GM23248 (cell line): ENCODE measurements at regions not wholly inside any gene's neighbourhood (a gene's known extent, or its start where the extent isn't known, plus 50 kb on each side); places are given as distances from the start of the nearest gene placed in this dataset.

Experiments used
- DNase-seq: peaks from one replicate; pipeline ENCODE4 v3.0.0-alpha.2; 2015
- H2AFZ ChIP-seq: fragments of 200-600 bp; sonication (generic); 2 replicates; pipeline ENCODE4 v1.6.1; 2016; ENCODE audit warnings: antibody characterized with exemption
- H3F3A ChIP-seq: fragments of 200-600 bp; sonication (generic); 2 replicates; pipeline ENCODE4 v1.6.1; 2016; ENCODE audit warnings: mild to moderate bottlenecking, antibody characterized with exemption, mixed run types; ENCODE audit not compliant: insufficient read depth
- H3K27ac ChIP-seq: fragments of 200-600 bp; sonication (generic); 2 replicates; pipeline ENCODE4 v1.5.1; 2016; ENCODE audit warnings: mild to moderate bottlenecking
- H3K27me3 ChIP-seq: fragments of 200-600 bp; sonication (generic); replicated peaks from 2 replicates; pipeline ENCODE4 v1.6.1; 2016; ENCODE audit warnings: mild to moderate bottlenecking; ENCODE audit not compliant: insufficient read depth
- H3K36me3 ChIP-seq: fragments of 200-600 bp; sonication (generic); 2 replicates; pipeline ENCODE4 v1.6.1; 2016; ENCODE audit warnings: low read depth, mild to moderate bottlenecking
- H3K4me1 ChIP-seq: fragments of 200-600 bp; sonication (generic); 2 replicates; pipeline ENCODE4 v1.6.1; 2016; ENCODE audit warnings: mild to moderate bottlenecking; ENCODE audit not compliant: insufficient read depth
- H3K4me2 ChIP-seq: fragments of 200-600 bp; sonication (generic); one replicate; pipeline ENCODE4 v1.6.1; 2016; ENCODE audit warnings: mild to moderate bottlenecking; ENCODE audit not compliant: unreplicated experiment
- H3K4me3 ChIP-seq: fragments of 200-600 bp; sonication (generic); 2 replicates; pipeline ENCODE4 v1.5.1; 2016; ENCODE audit warnings: mild to moderate bottlenecking
- H3K79me2 ChIP-seq: fragments of 200-600 bp; sonication (generic); 2 replicates; pipeline ENCODE4 v1.6.1; 2016; ENCODE audit warnings: mild to moderate bottlenecking; ENCODE audit not compliant: insufficient read depth
- H3K9ac ChIP-seq: fragments of 200-600 bp; sonication (generic); 2 replicates; pipeline ENCODE4 v1.6.1; 2016; ENCODE audit warnings: mild to moderate bottlenecking
- H3K9me2 ChIP-seq: fragments of 200-600 bp; sonication (generic); 2 replicates; pipeline ENCODE4 v1.6.1; 2016; ENCODE audit warnings: mixed run types, mild to moderate bottlenecking, moderate library complexity; ENCODE audit not compliant: insufficient read depth
- H3K9me3 ChIP-seq: fragments of 200-600 bp; sonication (generic); one replicate; pipeline ENCODE4 v1.6.1; 2017; ENCODE audit warnings: low read depth
- H4K20me1 ChIP-seq: fragments of 200-600 bp; sonication (generic); 2 replicates; pipeline ENCODE4 v1.6.0; 2016; ENCODE audit not compliant: insufficient read depth
- EZH2 ChIP-seq: fragments of 200-600 bp; sonication (generic); IDR thresholded peaks from 2 replicates; pipeline ENCODE4 v1.6.1; 2018; ENCODE audit warnings: antibody characterized with exemption, mild to moderate bottlenecking; ENCODE audit not compliant: insufficient read depth, poor library complexity, severe bottlenecking
- EZH2phosphoT487 ChIP-seq: fragments of 200-600 bp; sonication (generic); IDR thresholded peaks from 2 replicates; pipeline ENCODE4 v1.6.1; 2018; ENCODE audit warnings: antibody characterized with exemption, moderate library complexity, mild to moderate bottlenecking, low read depth; ENCODE audit not compliant: insufficient read depth
- WGBS, 2 experiments: methylation state at CpG; one replicate each; pipeline ENCODE4 v1.1.6; 2015 to 2017; ENCODE audit warnings: low lambda C conversion rate in 2 of 2, low coverage in 1 of 2; ENCODE audit errors: missing lambda C conversion rate in 2 of 2; 5-methylcytosine and 5-hydroxymethylcytosine counted together
- in situ Hi-C: fragments of 300-500 bp; cut with MboI; formaldehyde crosslinking; loops from 2 replicates; pipeline ENCODE4 v1.15.0; 2020

GRCh38 chr3:104521606-104522336, 844.9 kb upstream of the ALCAM start:
- no peaks in the 10 kb centered on the region for H3F3A ChIP-seq
- no peaks in the 10 kb centered on the region; the same call in 1 of the 2 replicates for H3K27me3 ChIP-seq
- TF ChIP-seq EZH2phosphoT487 (no peak), EZH2 (no peak)
- H3K36me3 ChIP-seq = no peaks in the 10 kb centered on the region
- no peak overlapping the region for H3K9ac ChIP-seq
- H3K9me2 ChIP-seq = no peaks in the 10 kb centered on the region
- no peak overlapping the region for H3K4me2 ChIP-seq
- no peaks in the 10 kb centered on the region for H3K79me2 ChIP-seq
- no peaks in the 10 kb centered on the region for H4K20me1 ChIP-seq
- 36 to 39% methylated on average over 7 of the region's 7 CpGs for WGBS, 2 experiments
- in situ Hi-C loops = no loop called here
- no peak overlapping the region for H3K27ac ChIP-seq
- no peak overlapping the region for H3K4me3 ChIP-seq
- no peak for DNase-seq
- no peak overlapping the region for H2AFZ ChIP-seq
- no peaks in the 10 kb centered on the region for H3K9me3 ChIP-seq
- H3K4me1 ChIP-seq = no peaks in the 10 kb centered on the region

- no peak for TF ChIP-seq EZH2phosphoT487
- TF ChIP-seq EZH2 = no peak
- H3K9me3 ChIP-seq = no peaks in the 10 kb centered on the region
- in situ Hi-C loops = no loop called here
- no peak overlapping the region for H3K9ac ChIP-seq
- H2AFZ ChIP-seq = no peak overlapping the region
- no peaks in the 10 kb centered on the region for H3K9me2 ChIP-seq
- H4K20me1 ChIP-seq = no peaks in the 10 kb centered on the region
- H3K4me2 ChIP-seq = no peak overlapping the region
- H3K79me2 ChIP-seq = no peaks in the 10 kb centered on the region
- H3K27ac ChIP-seq = no peak overlapping the region
- no peak overlapping the region for H3K4me3 ChIP-seq
- H3K4me1 ChIP-seq = no peaks in the 10 kb centered on the region
- DNase-seq = no peak
- no peaks in the 10 kb centered on the region for H3F3A ChIP-seq
- 12 to 14% methylated on average over 6 of the region's 6 CpGs for WGBS, 2 experiments
- H3K27me3 ChIP-seq = no peaks in the 10 kb centered on the region; the same call in 1 of the 2 replicates
- H3K36me3 ChIP-seq = no peaks in the 10 kb centered on the region
Measured at GRCh38 chr3:104523136-104523535, 843.6 kb upstream of the ALCAM start.

- in situ Hi-C loops = no loop called here
- H2AFZ ChIP-seq = no peak overlapping the region
- no peaks in the 10 kb centered on the region for H3K27me3 ChIP-seq
- no peaks in the 10 kb centered on the region for H4K20me1 ChIP-seq
- H3F3A ChIP-seq = no peaks in the 10 kb centered on the region
- H3K36me3 ChIP-seq = no peaks in the 10 kb centered on the region
- no peaks in the 10 kb centered on the region for H3K4me1 ChIP-seq
- no peak overlapping the region for H3K9ac ChIP-seq
- no peaks in the 10 kb centered on the region for H3K79me2 ChIP-seq
- H3K27ac ChIP-seq = no peak overlapping the region
- TF ChIP-seq EZH2phosphoT487 = no peak
- TF ChIP-seq EZH2 = no peak
- no peaks in the 10 kb centered on the region for H3K9me3 ChIP-seq
- H3K4me3 ChIP-seq = no peak overlapping the region
- DNase-seq = no peak
- no peaks in the 10 kb centered on the region for H3K9me2 ChIP-seq
- H3K4me2 ChIP-seq = no peak overlapping the region
- 34 to 40% methylated on average over 3 of the region's 3 CpGs for WGBS, 2 experiments
Measured at GRCh38 chr3:104526901-104527401, 839.8 kb upstream of the ALCAM start.

- H4K20me1 ChIP-seq = no peaks in the 10 kb centered on the region
- no peak overlapping the region for H2AFZ ChIP-seq
- H3K9me3 ChIP-seq = no peaks in the 10 kb centered on the region
- no peak overlapping the region for H3K9ac ChIP-seq
- 35 to 38% methylated on average over 8 of the region's 8 CpGs for WGBS, 2 experiments
- in situ Hi-C loops = no loop called here
- H3K4me3 ChIP-seq = no peak overlapping the region
- H3K27ac ChIP-seq = no peak overlapping the region
- H3K9me2 ChIP-seq = no peaks in the 10 kb centered on the region
- no peaks in the 10 kb centered on the region for H3F3A ChIP-seq
- H3K36me3 ChIP-seq = no peaks in the 10 kb centered on the region
- no peaks in the 10 kb centered on the region for H3K27me3 ChIP-seq
- DNase-seq = no peak
- TF ChIP-seq EZH2phosphoT487 (no peak), EZH2 (no peak)
- H3K4me1 ChIP-seq = no peaks in the 10 kb centered on the region
- no peaks in the 10 kb centered on the region for H3K79me2 ChIP-seq
- no peak overlapping the region for H3K4me2 ChIP-seq
Measured at GRCh38 chr3:104530934-104531333, 835.8 kb upstream of the ALCAM start.
